DND-41 (cell line): ENCODE measurements at regions not wholly inside any gene's neighbourhood (a gene's known extent, or its start where the extent isn't known, plus 50 kb on each side); places are given as distances from the start of the nearest gene placed in this dataset.

Source experiments
- ATAC-seq: fragments of 200-7000 bp; cut with Tn5 transposase; 3 replicates; pipeline ENCODE4 v1.9.1; 2021; ENCODE audit warnings: low read depth; ENCODE audit not compliant: insufficient read depth
- DNase-seq: peaks from one replicate; pipeline ENCODE4 v3.0.0-alpha.2; 2020
- H2AFZ ChIP-seq: 2 replicates; pipeline ENCODE4 v1.6.0; 2012; ENCODE audit warnings: low read depth, low read length
- H3K27ac ChIP-seq: 2 replicates; pipeline ENCODE4 v1.5.1; 2012; ENCODE audit warnings: low read length, inconsistent platforms
- H3K27me3 ChIP-seq: fragments of 200-600 bp; sonication (generic); 2 replicates; pipeline ENCODE4 v1.6.0; 2012; ENCODE audit warnings: low read length, mild to moderate bottlenecking, inconsistent platforms; ENCODE audit not compliant: insufficient read depth, poor library complexity
- H3K36me3 ChIP-seq: 2 replicates; pipeline ENCODE4 v1.5.1; 2012; ENCODE audit warnings: low read length, inconsistent platforms; ENCODE audit not compliant: insufficient read depth
- H3K4me1 ChIP-seq: 2 replicates; pipeline ENCODE4 v1.5.1; 2012; ENCODE audit warnings: mild to moderate bottlenecking, low read length; ENCODE audit not compliant: insufficient read depth
- H3K4me2 ChIP-seq: 2 replicates; pipeline ENCODE4 v1.6.0; 2012; ENCODE audit warnings: mild to moderate bottlenecking, moderate library complexity, low read length, inconsistent platforms; ENCODE audit not compliant: insufficient read depth
- H3K4me3 ChIP-seq, 2 experiments: fragments of 200-600 bp in 1 of 2; shearing (Covaris generic) in 1 of 2; 2 replicates each; pipeline ENCODE4 v1.5.1; 2012 to 2016; ENCODE audit warnings: inconsistent platforms in 2 of 2, low read length in 2 of 2, mild to moderate bottlenecking in 2 of 2, low read depth in 1 of 2, moderate library complexity in 1 of 2
- H3K79me2 ChIP-seq: 2 replicates; pipeline ENCODE4 v1.6.0; 2012; ENCODE audit warnings: low read length, inconsistent platforms; ENCODE audit not compliant: insufficient read depth
- H3K9ac ChIP-seq: 2 replicates; pipeline ENCODE4 v1.6.0; 2012; ENCODE audit warnings: low read depth, mild to moderate bottlenecking, inconsistent platforms, low read length, moderate library complexity
- H3K9me3 ChIP-seq: 2 replicates; pipeline ENCODE4 v1.5.1; 2012; ENCODE audit warnings: low read length, moderate library complexity, mild to moderate bottlenecking, inconsistent platforms; ENCODE audit not compliant: insufficient read depth, severe bottlenecking
- H4K20me1 ChIP-seq: 2 replicates; pipeline ENCODE4 v1.6.0; 2012; ENCODE audit warnings: low read length; ENCODE audit not compliant: insufficient read depth
- EZH2 ChIP-seq: IDR thresholded peaks from 3 replicates; pipeline ENCODE4 v1.6.1; 2012; ENCODE audit warnings: borderline replicate concordance, low read depth, mild to moderate bottlenecking, moderate library complexity, low read length, inconsistent platforms; ENCODE audit not compliant: severe bottlenecking
- TF ChIP-seq, protein P1 (sequence below): IDR thresholded peaks from 2 replicates; pipeline ENCODE4 v1.5.1; 2012; ENCODE audit warnings: borderline replicate concordance, low read length, moderate library complexity, mild to moderate bottlenecking; ENCODE audit not compliant: poor library complexity, severe bottlenecking; ENCODE audit errors: extremely low read depth

DNA sequence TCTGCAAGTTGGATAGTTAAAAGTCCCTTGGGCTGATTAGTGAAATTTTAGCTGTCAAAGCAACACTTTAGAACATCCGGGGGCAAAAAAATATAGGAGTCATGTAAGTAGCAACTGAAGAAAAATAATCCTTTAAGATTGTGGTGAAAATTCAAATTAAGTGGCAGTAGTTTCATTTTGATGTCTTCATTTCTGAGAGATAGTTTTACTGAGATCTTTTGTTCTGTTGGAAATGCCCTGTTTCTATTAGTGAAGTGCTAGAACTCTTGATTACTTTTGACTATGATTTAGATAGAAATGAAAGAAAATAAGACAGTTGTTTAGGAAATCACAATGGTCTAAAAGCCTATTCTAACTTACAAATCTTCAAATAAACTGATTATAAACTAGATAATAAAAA lies 587.3 kb upstream of the MMS22L start:
- no peak for ATAC-seq

DNA sequence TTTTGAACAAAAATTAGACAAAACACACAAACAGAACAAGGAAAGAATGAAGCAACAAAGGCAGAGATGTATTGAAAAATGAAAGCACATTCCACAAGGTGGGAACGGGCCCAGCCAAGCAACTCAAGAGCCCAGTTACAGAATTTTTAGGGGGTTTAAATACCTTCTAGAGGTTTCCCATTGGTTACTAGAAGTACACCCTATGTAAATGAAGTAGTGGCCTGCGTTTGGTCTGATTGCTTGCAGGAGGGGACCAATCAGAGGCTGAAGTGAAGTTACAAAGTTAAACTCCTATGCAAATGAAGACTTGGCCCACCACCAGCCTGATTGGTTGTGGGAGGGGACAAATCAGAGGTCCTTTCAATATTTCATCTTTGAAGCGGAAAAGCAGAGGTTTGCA lies 593.7 kb upstream of the MMS22L start:
- no peak overlapping the region for H3K4me3 ChIP-seq
- no peak overlapping the region for H3K9ac ChIP-seq
- H2AFZ ChIP-seq: no peak overlapping the region
- H3K9me3 ChIP-seq: no peaks in the 10 kb centered on the region
- ATAC-seq (no peak), DNase-seq (no peak)
- H4K20me1 ChIP-seq: no peaks in the 10 kb centered on the region
- no peaks in the 10 kb centered on the region for H3K27me3 ChIP-seq
- no peaks in the 10 kb centered on the region for H3K4me1 ChIP-seq
- no peak overlapping the region for H3K27ac ChIP-seq
- no peaks in the 10 kb centered on the region for H3K79me2 ChIP-seq
- no peaks in the 10 kb centered on the region for H3K36me3 ChIP-seq
- no peak for TF ChIP-seq EZH2
- TF ChIP-seq, protein P1, sequence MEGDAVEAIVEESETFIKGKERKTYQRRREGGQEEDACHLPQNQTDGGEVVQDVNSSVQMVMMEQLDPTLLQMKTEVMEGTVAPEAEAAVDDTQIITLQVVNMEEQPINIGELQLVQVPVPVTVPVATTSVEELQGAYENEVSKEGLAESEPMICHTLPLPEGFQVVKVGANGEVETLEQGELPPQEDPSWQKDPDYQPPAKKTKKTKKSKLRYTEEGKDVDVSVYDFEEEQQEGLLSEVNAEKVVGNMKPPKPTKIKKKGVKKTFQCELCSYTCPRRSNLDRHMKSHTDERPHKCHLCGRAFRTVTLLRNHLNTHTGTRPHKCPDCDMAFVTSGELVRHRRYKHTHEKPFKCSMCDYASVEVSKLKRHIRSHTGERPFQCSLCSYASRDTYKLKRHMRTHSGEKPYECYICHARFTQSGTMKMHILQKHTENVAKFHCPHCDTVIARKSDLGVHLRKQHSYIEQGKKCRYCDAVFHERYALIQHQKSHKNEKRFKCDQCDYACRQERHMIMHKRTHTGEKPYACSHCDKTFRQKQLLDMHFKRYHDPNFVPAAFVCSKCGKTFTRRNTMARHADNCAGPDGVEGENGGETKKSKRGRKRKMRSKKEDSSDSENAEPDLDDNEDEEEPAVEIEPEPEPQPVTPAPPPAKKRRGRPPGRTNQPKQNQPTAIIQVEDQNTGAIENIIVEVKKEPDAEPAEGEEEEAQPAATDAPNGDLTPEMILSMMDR: no peak
- no peak overlapping the region for H3K4me2 ChIP-seq

More for the DNA sequence above, 587.3 kb upstream of the MMS22L start:
- H2AFZ ChIP-seq: no peak overlapping the region
- H3K4me3 ChIP-seq: no peak overlapping the region
- H3K4me2 ChIP-seq: no peak overlapping the region
- no peaks in the 10 kb centered on the region for H3K4me1 ChIP-seq
- no peak for DNase-seq
- no peak overlapping the region for H3K9ac ChIP-seq
- no peaks in the 10 kb centered on the region for H3K27me3 ChIP-seq
- no peaks in the 10 kb centered on the region for H3K9me3 ChIP-seq
- H3K27ac ChIP-seq: no peak overlapping the region
- TF ChIP-seq, protein P1: no peak
- no peak for TF ChIP-seq EZH2
- no peaks in the 10 kb centered on the region for H4K20me1 ChIP-seq
- H3K79me2 ChIP-seq: no peaks in the 10 kb centered on the region
- H3K36me3 ChIP-seq: no peaks in the 10 kb centered on the region

DNA sequence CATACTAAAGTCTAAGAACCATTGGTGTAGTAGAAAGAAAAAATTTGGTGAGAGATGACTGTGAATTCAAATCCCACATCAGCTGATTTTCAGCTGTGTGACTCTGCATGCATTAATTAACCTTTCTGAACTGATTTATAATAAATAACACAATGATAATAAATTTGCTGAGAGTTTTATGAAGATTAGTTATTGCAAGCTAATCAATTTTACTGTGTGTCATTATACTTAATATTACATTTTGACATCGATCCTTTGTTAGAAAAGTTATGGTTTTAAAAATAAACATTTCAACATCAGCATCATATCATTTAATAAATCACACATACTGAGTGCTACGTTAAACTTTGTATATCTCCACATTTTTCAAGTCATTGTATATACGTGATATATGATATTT lies 599.7 kb upstream of the MMS22L start:
- TF ChIP-seq, protein P1: no peak
- no peak for TF ChIP-seq EZH2
- H3K4me3 ChIP-seq: no peak overlapping the region
- no peak overlapping the region for H3K9ac ChIP-seq
- no peaks in the 10 kb centered on the region for H3K9me3 ChIP-seq
- H3K4me2 ChIP-seq: no peak overlapping the region
- no peaks in the 10 kb centered on the region for H3K27me3 ChIP-seq
- no peaks in the 10 kb centered on the region for H4K20me1 ChIP-seq
- ATAC-seq: no peak
- H2AFZ ChIP-seq: no peak overlapping the region
- no peaks in the 10 kb centered on the region for H3K79me2 ChIP-seq
- no peaks in the 10 kb centered on the region for H3K4me1 ChIP-seq
- no peak for DNase-seq
- no peaks in the 10 kb centered on the region for H3K36me3 ChIP-seq
- no peak overlapping the region for H3K27ac ChIP-seq

DNA sequence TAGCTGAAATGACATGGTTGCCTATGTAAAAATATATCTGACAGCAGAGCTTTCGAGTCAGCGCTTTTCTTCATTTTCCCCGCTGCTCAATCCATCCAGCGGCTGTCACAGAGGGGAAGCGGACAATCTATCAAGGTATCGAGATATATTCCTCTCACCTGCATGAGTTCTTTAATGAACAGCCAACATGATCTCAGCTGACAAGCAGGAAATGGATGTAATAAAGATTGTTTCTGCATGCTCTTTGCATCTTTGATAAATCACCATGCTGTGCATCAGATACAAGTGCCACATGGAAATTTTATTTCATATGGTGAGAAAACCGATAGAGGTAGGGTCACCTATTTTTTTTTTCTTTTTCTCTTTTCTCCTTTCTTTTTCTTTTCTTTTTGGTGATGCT lies 602.3 kb upstream of the MMS22L start:
- Histone ChIP-seq H3K27ac (no peak overlapping the region), H3K36me3 (no peaks in the 10 kb centered on the region), H3K79me2 (no peaks in the 10 kb centered on the region), H3K4me1 (no peaks in the 10 kb centered on the region), H3K9ac (no peak overlapping the region), H3K9me3 (no peaks in the 10 kb centered on the region), H4K20me1 (no peaks in the 10 kb centered on the region), H3K4me2 (no peak overlapping the region), H2AFZ (no peak overlapping the region), H3K27me3 (no peaks in the 10 kb centered on the region), H3K4me3 (no peak overlapping the region)
- ATAC-seq (no peak), DNase-seq (no peak)
- TF ChIP-seq, protein P1: no peak
- TF ChIP-seq EZH2: no peak
